GM19025 (cell line): ENCODE measurements at regions not wholly inside any gene's neighbourhood (a gene's known extent, or its start where the extent isn't known, plus 50 kb on each side); places are given as distances from the start of the nearest gene placed in this dataset.
A peak's percentile ranks its signal among the peaks of the same experiment; 100 is the strongest.

ENCODE experiments used
- ATAC-seq: cut with Tn5 transposase; IDR thresholded peaks from one replicate; pipeline ENCODE4 v1.9.1; 2021; ENCODE audit warnings: mild to moderate bottlenecking, low read depth, moderate library complexity; ENCODE audit not compliant: unreplicated experiment

DNA sequence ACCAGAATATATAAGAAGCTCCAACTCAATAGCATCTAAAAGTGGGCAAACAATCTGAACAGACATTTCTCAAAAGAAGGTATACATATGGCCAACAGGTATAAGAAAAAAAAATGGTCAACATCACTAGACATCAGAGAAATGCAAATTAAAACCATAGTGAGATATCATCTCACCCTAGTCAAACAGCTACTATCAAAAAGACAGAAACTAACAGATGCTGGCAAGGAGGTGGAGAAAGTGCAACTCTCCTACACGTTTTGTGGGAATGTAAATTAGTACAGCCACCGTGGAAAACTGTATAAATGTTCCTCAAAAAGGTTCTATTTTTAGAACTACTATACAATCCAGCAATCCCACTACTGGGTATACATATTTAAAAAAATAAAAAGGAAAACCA lies 199.9 kb upstream of the SMC2 start:
- ATAC-seq = no peak

DNA sequence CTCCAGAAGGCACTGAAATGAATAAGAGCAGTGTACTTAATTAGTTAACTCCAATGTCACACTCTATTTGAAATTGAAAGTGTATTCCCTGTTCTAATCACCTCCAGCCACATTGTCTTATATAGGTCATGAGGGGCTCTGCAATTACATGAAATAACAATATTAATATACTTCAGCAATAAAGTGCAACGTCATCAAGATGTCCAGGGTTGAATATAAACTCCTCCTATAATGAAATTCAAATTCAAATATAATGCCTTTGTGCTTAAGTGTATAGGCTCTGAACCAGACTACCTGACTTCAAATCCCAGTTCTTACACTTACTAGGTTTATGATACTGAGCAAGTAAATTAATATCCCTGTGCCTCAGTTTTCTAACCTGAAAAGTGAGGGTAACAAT lies 195.6 kb upstream of the SMC2 start:
- ATAC-seq = no peak

GRCh38 chr9:103899866-103900265 lies 194.2 kb upstream of the SMC2 start:
- no peak for ATAC-seq

DNA sequence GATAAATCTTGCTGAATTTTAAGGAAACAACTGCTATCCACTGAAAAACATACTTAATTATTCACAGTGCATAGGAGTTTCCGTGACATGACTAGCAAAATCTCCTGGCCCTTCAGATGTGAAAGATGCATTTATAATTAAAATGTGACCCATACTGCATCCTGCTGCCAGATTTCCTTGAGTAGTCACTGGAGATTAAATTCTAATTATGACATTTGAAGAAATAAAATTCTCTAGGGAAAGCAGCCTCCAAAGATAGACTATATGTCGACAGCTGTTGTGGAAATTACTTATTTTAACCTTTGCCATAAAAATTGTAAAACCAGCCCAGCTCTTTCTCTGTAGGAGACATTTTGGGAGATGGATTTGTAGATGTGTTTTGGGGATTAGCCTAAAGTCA lies 193.6 kb upstream of the SMC2 start:
- no peak for ATAC-seq

- no peak for ATAC-seq
Observed at GRCh38 chr9:103902263-103902662, 191.8 kb upstream of the SMC2 start.

DNA sequence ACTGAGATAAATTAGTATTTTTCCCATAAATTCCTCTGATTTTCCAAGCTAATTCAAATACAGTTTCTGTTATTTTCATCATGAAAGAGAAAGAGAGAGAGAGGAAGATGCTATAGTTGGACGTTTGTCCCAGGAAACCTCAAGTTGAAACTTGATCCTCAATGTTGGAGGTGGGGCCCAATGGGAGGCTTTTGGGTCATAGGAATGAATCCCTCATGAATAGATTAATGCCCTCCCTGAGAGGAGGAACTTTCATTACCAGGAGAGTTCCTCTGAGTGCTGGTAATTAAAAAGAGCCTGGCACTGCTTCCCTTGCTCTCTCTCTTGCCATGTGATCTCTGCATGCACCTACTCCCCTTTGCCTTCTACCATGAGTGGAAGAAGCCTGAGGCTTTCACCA lies 189.9 kb upstream of the SMC2 start:
- ATAC-seq = no peak

DNA sequence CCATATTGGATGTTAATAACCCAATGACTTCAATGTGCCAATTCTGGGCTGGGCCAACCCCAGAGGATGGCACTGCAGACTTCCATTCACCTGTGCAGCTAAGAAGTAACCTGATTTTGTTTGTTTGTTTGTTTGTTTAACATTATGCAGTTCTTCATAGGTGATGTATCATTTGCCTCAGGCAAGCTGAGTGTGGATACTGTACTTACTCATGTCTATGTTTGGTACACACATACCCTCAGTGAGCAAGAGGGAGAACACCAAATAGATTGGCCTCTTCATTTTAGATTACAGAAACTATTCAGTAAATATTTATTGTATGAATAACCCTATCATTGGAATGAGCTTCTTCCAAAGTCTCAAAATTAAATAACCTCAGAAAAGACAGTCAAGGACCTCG lies 180.2 kb upstream of the SMC2 start:
- no peak for ATAC-seq

DNA sequence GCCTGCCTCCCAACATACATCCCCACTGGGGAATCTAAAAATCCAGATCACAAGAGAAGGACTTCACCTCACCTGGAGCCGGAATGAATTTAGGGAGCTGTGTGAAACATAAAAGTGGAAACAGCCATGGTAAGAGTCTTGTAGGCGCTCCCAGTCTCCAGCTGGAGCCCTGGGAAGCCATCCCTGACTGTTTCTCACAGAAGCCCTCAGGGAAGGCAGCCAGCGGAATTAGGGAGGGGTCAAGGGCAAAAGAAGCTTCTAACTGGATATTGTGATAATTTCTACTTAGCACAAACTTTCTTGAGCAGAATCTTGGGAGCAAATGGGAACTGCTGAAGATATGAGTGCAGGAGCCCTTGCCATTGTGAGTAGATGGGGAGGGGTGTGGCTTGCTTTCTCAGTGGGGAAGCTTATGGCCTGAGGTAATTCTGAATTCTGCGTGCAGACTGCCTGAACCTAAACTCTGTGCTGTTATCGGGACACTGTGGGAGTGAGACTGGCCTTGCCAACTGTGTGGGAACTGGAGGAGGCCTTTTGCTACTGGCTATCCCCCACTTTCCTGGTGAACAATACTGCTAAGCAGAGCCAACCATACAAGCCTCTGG lies 174.4 kb upstream of the SMC2 start:
- ATAC-seq = no peak

GRCh38 chr9:103928442-103928841 lies 165.7 kb upstream of the SMC2 start:
- no peak for ATAC-seq

DNA sequence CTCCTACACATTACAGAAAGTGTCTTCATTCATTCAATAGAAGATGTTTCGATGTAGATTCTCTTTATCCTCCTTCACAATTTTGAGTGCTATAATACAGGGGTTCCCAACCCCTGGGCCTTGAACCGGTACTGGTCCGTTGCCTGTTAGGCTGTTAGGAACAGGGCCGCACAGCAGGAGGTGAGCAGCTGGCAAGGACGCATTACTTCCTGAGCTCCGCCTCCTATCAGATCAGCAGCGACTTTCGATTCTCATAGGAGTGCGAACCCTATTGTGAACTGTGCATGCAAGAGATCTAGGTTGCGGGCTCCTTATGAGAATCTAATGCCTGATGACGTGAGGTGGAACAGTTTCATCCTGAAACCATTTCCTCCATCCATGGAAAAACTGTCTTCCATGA lies 153.0 kb upstream of the SMC2 start:
- ATAC-seq = no peak

DNA sequence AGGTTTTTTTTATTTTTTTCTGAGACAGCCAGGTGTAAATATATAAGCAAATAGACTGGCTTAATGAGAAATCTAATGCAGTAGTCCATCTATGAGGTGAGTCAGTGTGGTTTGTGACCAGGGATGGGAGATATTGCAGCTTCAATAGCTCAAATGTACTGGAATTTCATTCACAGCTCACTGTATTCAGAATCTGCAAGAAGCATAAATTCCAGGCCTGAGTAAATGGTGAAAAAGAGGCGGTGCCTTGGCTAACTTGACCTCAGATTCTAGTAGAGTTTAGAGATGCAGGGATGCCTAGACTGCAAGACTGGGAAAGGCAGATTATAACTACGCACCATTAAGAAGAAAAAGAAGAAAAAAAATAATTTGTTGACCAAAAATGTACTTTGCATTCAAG lies 151.9 kb upstream of the SMC2 start:
- no peak for ATAC-seq

- no peak for ATAC-seq
Observed at GRCh38 chr9:103942651-103943050, 151.5 kb upstream of the SMC2 start.

- ATAC-seq = no peak
Observed at GRCh38 chr9:103949096-103949495, 145.0 kb upstream of the SMC2 start.

DNA sequence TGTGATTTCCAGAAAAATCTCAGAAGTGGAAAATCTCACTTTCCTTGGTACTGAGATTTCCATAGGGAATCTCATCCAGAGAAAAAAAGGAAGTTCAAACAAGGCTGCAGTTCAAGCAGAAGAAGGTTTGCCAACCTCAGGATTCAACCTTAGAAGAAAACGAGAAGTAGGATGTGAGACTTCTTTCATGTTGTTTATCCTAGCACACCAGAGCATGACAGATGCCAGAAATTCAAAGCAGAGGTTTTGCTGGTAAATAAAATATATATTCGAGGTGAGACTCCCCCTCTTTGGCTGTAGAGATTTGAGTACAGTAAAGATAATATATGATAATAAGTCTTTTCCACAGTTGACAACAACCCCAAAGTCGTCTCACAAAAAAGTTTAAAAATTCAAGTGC lies 116.9 kb upstream of the SMC2 start:
- no peak for ATAC-seq

- no peak for ATAC-seq
Observed at GRCh38 chr9:103978396-103978795, 115.7 kb upstream of the SMC2 start.

GRCh38 chr9:103981912-103982311 lies 112.2 kb upstream of the SMC2 start:
- ATAC-seq = no peak

GRCh38 chr9:103985077-103985476 lies 109.0 kb upstream of the SMC2 start:
- no peak for ATAC-seq

DNA sequence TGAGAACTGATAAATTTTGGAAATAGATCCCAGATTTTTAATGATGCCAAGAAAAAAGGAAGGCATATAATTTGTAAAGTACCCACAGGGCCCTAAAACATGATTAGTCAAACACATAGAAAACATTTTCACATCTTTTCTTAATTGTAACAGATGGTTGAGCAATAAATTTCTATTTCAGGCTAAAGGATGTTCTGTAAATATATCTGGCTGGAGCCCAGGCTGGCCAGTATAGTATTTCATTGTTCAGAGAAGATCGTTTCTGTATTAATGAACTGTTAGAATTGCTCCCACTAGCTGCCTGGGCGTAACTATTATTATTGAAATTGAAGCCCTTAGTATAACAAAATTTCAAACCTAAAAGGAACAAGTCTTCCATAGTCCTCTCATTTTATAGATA lies 105.3 kb upstream of the SMC2 start:
- no peak for ATAC-seq

DNA sequence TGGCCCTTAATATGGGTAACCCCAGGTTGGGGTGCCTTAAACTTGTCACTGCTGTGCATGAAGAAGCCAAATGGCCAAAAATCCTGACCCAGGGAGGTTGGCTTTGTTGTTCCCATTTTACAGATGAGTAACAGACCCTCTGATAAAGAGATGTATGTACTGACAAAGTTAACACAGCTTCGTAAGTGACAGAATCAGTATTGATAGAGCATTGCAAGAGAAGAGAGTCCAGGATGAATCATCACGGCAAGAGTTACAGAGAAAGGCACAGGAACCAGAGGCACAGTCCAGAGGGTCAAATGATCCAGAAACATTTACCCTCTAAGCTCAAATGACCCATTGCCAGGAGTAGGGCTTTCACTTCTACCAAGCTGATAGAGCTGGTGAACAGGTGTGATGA lies 103.8 kb upstream of the SMC2 start:
- no peak for ATAC-seq

DNA sequence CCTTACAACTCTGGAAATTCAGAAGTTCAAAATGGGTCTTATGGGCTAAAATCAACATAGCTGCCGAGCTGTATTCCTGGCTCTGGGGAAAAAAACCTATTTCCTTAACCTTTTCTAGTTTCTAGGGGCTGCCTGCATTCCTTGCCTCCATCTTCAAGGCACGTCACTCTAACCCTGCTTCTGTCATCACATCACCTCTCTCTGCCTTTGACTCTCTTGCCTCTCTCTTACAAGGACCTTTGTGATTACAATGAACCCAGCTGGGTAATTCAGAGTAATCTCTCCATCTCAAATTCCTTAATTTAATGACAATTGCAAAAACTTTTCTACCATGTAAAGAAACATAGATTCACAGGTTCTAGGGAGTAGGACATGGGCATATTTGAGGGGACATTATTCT lies 103.1 kb upstream of the SMC2 start:
- ATAC-seq = no peak

DNA sequence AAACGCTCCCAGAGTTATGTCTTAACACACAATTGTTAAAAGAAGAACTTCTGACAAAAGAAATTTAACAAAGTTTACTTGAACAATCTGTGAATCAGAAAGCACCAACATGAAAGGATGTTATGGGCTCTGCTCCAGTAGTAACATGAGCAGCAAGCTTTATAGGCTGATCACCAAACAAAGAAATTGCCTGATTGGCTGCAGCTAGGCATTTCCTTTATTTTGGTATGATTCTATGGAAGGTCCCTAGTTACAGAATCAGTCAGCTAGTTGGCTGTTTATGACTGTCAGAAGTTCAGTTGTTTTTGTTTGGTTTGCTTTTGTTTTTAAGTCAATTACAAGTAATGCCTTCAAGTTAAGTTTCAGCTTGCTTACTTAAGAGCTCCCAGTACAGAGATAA lies 102.4 kb upstream of the SMC2 start:
- peak; percentile 68 for ATAC-seq

DNA sequence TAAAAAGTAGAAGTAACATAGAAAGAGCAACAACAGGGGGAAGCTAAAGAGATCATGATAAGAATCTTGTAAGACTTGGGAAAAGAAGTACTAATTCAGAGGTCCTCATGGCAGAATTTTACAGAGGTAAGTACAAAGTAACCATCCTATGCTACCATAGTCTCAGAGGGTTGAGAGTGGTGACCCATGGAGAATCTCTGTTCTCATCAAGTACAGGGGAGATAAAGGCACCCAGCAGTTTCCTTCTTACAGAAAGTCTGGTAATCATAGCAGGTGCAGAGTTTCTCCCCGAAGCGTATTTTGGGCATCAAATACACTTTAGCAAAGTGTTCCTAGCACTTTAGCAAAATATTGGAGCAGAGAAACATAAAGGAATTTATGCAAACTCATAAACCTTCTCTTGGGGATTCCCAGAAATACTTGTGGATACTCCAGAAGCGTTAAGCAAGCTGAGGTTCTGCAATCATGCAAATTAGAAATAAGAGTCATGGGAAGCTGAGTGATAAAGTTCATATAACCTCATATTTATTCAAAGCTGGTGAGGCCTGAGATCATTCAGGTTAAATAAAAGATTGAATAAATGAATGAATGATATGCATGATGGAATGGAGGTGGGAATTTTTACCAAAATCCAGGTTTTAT lies 101.0 kb upstream of the SMC2 start:
- no peak for ATAC-seq

DNA sequence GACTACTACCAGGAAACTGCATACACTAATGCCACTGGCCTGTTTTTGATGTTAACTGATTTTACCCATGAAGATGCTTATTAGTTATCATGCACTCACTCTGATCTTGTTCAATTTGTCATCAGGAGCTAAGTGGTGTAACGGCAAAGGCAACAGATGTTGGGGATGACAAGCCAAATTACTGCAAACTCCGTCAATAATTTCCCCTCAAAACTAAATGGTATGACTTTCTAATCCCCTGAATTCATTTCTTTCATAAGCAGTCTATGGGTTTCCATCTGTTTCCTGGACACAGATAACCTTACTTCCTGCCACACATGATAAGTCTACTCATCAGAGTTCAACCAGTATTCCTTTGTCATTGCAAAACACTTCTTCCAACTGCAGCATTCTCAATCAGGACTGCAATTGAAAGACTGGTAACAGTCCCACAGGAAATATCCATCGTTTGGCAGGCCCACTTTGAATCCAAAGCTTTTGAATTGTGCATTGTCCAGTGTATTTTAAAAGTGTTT lies 96.2 kb upstream of the SMC2 start:
- no peak for ATAC-seq
